ENCODE measurements at regions not wholly inside any gene's neighbourhood (a gene's known extent, or its start where the extent isn't known, plus 50 kb on each side); places are given as distances from the start of the nearest gene placed in this dataset.

DNA sequence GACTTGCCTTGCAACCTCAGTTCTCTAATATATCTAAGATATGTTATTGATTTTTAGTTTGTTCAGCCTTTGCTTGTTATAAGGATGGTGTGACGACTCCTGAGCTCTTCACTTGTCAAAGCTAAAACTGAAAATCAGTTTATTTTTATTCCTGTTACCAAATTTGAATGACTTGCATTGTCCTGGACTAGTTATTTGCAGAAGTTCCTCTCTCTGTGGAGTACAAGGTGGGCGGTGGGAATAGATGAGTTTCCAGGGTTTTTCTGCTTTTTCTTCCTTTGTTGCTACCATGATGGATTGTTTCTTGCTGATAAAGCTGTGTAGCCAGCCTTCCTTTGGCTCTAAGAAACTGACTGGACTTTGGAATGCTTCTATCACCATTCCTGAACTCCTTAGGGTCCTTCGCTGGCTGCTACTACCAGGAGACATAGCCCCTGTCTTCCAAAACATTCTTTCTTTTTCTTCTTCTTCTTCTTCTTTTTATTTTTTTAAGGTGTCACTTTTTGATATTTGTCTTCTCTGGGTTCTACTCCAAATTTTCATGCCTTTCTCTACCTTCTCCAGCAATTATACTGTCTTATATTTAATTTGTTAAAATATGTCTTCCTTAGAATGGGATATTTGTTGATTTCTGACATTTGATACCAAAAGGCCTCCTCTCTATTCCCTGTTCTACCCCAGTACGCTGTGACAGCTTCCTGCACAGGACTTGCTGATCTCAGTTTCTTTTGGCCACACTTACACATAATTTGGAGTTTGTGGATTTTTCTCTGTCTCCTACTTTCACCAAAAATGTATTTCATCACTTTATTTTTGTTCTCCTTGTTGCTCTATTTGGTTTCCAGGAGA lies 145.1 kb upstream of the THRB start:
- no peaks in the 10 kb centered on the region for H3K27me3 ChIP-seq
- DNase-seq: no peak
- no peak for TF ChIP-seq POLR2A (IDR thresholded peaks at IDR 0.05)
- TF ChIP-seq, protein P1, sequence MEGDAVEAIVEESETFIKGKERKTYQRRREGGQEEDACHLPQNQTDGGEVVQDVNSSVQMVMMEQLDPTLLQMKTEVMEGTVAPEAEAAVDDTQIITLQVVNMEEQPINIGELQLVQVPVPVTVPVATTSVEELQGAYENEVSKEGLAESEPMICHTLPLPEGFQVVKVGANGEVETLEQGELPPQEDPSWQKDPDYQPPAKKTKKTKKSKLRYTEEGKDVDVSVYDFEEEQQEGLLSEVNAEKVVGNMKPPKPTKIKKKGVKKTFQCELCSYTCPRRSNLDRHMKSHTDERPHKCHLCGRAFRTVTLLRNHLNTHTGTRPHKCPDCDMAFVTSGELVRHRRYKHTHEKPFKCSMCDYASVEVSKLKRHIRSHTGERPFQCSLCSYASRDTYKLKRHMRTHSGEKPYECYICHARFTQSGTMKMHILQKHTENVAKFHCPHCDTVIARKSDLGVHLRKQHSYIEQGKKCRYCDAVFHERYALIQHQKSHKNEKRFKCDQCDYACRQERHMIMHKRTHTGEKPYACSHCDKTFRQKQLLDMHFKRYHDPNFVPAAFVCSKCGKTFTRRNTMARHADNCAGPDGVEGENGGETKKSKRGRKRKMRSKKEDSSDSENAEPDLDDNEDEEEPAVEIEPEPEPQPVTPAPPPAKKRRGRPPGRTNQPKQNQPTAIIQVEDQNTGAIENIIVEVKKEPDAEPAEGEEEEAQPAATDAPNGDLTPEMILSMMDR (IDR thresholded peaks at IDR 0.05): no peak
- H3K27ac ChIP-seq: no peak overlapping the region
- intact Hi-C loops (cut with DNase I): loop anchor here (10.0 kb wide), 1 partner anchor 375 kb away; no protein-coding TSS in a partner anchor
- no peaks in the 10 kb centered on the region for H3K36me3 ChIP-seq
- WGBS, 2 donors: 84 to 88% methylated on average over 4 of the region's 4 CpGs
- H3K9me3 ChIP-seq: no peaks in the 10 kb centered on the region
- H3K4me1 ChIP-seq: peaks cover 0 to 9% (median 0%) of the 10 kb centered on the region in 3 donors
- H3K4me3 ChIP-seq: no peak overlapping the region

DNA sequence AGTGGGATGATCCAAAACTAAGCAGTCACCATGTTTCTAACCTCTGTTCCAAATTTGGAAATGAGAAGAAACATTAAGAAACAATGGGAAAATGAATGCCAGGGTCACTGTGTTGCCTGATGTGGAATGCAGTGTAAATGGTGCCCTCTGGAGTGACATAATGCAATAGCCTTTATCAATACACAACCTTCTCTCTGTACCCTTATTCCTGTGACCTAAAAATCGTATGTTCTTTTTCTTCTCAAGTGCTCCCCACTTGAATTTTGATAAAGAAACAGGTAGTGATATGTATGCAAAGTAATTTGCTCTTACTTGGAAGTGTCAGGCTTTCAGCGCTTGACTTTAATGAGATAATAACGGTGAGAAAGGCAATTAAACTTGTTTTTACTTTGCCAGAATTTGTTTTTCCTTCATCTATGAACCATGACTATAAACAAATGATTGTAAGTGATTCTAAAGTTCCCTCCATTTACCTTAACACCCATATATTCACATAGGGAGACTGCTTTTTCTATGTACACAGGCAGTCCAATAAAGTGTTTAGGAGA lies 145.8 kb upstream of the THRB start:
- no peaks in the 10 kb centered on the region for H3K27me3 ChIP-seq
- peaks cover 0 to 9% (median 0%) of the 10 kb centered on the region in 3 donors for H3K4me1 ChIP-seq
- intact Hi-C loops (cut with DNase I): no loop called here
- H3K4me3 ChIP-seq: no peak overlapping the region
- no peak overlapping the region for H3K27ac ChIP-seq
- no peak for DNase-seq
- WGBS, 2 donors: 56 to 61% methylated on average over 3 of the region's 3 CpGs
- TF ChIP-seq, protein P1 (IDR thresholded peaks at IDR 0.05): peak in 5 of 6 experiments; percentile 18 to 68 (median 42)
- TF ChIP-seq POLR2A (IDR thresholded peaks at IDR 0.05): no peak
- no peaks in the 10 kb centered on the region for H3K36me3 ChIP-seq
- H3K9me3 ChIP-seq: no peaks in the 10 kb centered on the region

DNA sequence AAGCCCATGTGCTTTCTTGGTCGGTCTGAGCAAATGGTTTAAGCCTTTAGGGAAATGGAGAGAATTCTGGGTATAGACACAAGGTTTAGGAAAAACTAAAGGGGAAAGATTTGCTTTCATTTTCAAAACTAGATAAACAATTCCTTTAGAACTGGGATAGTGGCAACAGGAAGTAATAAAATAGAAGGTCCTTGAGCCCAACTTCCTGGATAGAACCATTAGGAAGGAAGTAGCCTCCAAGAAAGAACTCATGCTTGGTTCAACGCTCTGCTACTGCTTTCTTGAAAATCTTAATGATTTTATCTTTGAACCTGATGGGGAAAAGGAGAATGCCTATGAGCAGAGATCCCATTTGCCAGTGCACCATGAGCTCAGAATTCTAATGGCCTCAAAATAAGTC lies 147.0 kb upstream of the THRB start:
- no peaks in the 10 kb centered on the region for H3K9me3 ChIP-seq
- TF ChIP-seq, protein P1 (IDR thresholded peaks at IDR 0.05): no peak
- TF ChIP-seq POLR2A (IDR thresholded peaks at IDR 0.05): no peak
- H3K27ac ChIP-seq: no peak overlapping the region
- H3K4me3 ChIP-seq: no peak overlapping the region
- DNase-seq: no peak
- intact Hi-C loops (cut with DNase I): no loop called here
- H3K27me3 ChIP-seq: no peaks in the 10 kb centered on the region
- 55 to 58% methylated on average over 2 of the region's 2 CpGs for WGBS, 2 donors
- H3K36me3 ChIP-seq: no peaks in the 10 kb centered on the region
- H3K4me1 ChIP-seq: peaks cover 0 to 9% (median 0%) of the 10 kb centered on the region in 3 donors

DNA sequence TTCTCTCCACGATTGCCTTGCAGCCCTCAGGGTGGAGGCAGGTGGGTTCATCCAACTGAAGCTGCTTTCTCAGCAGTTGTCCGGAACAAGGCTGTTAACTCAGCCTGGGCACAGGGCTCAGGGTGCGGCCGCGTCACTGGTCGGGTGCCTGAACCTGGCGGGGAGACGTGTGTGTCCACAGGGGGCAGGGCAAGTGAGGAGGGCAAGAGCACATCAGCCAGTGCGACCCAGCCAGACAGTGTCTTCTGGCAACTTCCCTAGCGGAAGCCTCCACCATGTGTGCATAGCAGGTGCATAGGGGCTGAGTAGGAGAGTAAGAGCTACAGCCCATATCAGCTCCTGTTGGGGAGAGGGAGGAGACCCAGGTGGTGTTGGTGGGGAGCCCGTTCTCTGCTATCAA lies 150.4 kb upstream of the THRB start:
- Histone ChIP-seq H3K4me1 (peaks cover 0 to 9% (median 0%) of the 10 kb centered on the region in 3 donors), H3K27ac (no peak overlapping the region), H3K4me3 (no peak overlapping the region), H3K9me3 (no peaks in the 10 kb centered on the region), H3K36me3 (no peaks in the 10 kb centered on the region), H3K27me3 (no peaks in the 10 kb centered on the region)
- intact Hi-C loops (cut with DNase I): no loop called here
- WGBS, 2 donors: 73 to 100% methylated on average over 1 to 4 of the region's 11 CpGs
- DNase-seq: no peak
- TF ChIP-seq POLR2A (IDR thresholded peaks at IDR 0.05): no peak
- TF ChIP-seq, protein P1 (IDR thresholded peaks at IDR 0.05): no peak

DNA sequence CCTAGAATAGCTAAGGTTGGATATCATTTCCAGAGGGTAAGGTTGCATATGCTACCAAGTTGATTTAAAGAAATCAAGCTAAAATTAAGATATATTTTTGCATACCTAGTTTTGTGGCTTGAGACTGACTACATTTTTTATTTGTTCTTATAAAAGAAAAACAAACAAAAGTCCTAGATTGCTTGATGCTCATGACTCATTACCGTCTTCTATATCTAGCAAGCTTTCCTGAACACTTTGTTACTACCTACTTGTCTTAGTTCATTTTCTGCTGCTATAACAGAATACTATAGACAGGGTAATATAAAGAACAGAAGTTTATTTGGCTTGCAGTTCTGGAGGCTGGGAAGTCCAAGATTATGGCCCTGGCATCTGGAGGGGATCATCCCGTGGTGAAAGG lies 152.1 kb upstream of the THRB start:
- WGBS, 2 donors: 81 to 85% methylated on average over 2 of the region's 2 CpGs
- no peak for DNase-seq
- no peak for TF ChIP-seq POLR2A (IDR thresholded peaks at IDR 0.05)
- TF ChIP-seq, protein P1 (IDR thresholded peaks at IDR 0.05): no peak
- no peaks in the 10 kb centered on the region for H3K27me3 ChIP-seq
- H3K9me3 ChIP-seq: no peaks in the 10 kb centered on the region
- no peaks in the 10 kb centered on the region for H3K36me3 ChIP-seq
- H3K27ac ChIP-seq: no peak overlapping the region
- peaks cover 0 to 2% (median 0%) of the 10 kb centered on the region in 3 donors for H3K4me1 ChIP-seq
- intact Hi-C loops (cut with DNase I): no loop called here
- no peak overlapping the region for H3K4me3 ChIP-seq
